ENCODE measurements at regions not wholly inside any gene's neighbourhood (a gene's known extent, or its start where the extent isn't known, plus 50 kb on each side); places are given as distances from the start of the nearest gene placed in this dataset.

DNA sequence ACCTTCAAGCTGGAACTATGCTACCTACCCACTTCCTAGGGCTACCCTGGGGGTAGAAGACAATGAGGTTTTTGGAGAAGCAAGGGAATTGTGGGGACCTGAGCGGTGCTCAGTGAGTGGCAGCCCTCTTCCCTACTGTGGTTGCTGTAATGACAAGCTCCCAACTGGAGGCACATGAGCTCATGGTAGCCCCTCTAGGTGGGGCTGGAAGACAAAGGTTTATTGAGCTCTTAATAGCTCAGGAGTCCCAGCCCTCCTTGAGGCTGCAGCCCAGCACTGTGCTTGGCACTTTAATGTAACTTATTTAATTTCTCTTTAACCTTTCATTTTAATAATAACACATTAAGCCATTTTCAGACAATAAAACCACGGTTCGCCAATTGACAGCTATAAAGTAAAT lies 528.9 kb downstream of the OMA1 start:
- TF ChIP-seq, protein P1, sequence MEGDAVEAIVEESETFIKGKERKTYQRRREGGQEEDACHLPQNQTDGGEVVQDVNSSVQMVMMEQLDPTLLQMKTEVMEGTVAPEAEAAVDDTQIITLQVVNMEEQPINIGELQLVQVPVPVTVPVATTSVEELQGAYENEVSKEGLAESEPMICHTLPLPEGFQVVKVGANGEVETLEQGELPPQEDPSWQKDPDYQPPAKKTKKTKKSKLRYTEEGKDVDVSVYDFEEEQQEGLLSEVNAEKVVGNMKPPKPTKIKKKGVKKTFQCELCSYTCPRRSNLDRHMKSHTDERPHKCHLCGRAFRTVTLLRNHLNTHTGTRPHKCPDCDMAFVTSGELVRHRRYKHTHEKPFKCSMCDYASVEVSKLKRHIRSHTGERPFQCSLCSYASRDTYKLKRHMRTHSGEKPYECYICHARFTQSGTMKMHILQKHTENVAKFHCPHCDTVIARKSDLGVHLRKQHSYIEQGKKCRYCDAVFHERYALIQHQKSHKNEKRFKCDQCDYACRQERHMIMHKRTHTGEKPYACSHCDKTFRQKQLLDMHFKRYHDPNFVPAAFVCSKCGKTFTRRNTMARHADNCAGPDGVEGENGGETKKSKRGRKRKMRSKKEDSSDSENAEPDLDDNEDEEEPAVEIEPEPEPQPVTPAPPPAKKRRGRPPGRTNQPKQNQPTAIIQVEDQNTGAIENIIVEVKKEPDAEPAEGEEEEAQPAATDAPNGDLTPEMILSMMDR (conservative IDR thresholded peaks at IDR 0.05): no peak
- TF ChIP-seq EZH2 (IDR thresholded peaks at IDR 0.05; ENCODE audit: low read depth): no peak

All from PC-9 (cell line).